HEK293T (cell line): ENCODE measurements at regions not wholly inside any gene's neighbourhood (a gene's known extent, or its start where the extent isn't known, plus 50 kb on each side); places are given as distances from the start of the nearest gene placed in this dataset.

Experiments used
- CTCF ChIA-PET: fragments of 350-600 bp; formaldehyde crosslinking; extraction: SDS; loops from one replicate; lab custom pipeline; 2021; ENCODE audit warnings: antibody characterized with exemption, inconsistent platforms; lab: Yijun Ruan, JAX
- POLR2A ChIA-PET: fragments of 350-600 bp; formaldehyde crosslinking; extraction: SDS; loops from one replicate; lab custom pipeline; 2020; ENCODE audit warnings: antibody characterized with exemption, inconsistent platforms; lab: Yijun Ruan, JAX
- DNase-seq: peaks from one replicate; pipeline ENCODE4 v3.0.0; 2012; ENCODE audit warnings: mixed read lengths; ENCODE audit errors: extremely low spot score
- ARNT ChIP-seq: fragments of 450-650 bp; IDR thresholded peaks from 2 replicates; pipeline ENCODE4 v1.6.1; 2017; ENCODE audit warnings: mild to moderate bottlenecking
- BHLHE40 ChIP-seq: fragments of 450-650 bp; IDR thresholded peaks from 2 replicates; pipeline ENCODE4 v1.6.1; 2016; ENCODE audit warnings: mild to moderate bottlenecking, moderate library complexity, borderline replicate concordance
- CTBP1 ChIP-seq: fragments of 450-650 bp; IDR thresholded peaks from 2 replicates; pipeline ENCODE4 v1.6.1; 2016; ENCODE audit warnings: borderline replicate concordance
- ELF4 ChIP-seq: fragments of 450-650 bp; IDR thresholded peaks from 2 replicates; pipeline ENCODE4 v1.6.1; 2017; ENCODE audit warnings: antibody characterized with exemption
- FOXA1 ChIP-seq: fragments of 450-650 bp; IDR thresholded peaks from 2 replicates; pipeline ENCODE4 v1.6.1; 2016; ENCODE audit warnings: mild to moderate bottlenecking
- FOXK2 ChIP-seq: fragments of 450-650 bp; IDR thresholded peaks from 2 replicates; pipeline ENCODE4 v1.6.1; 2016; ENCODE audit warnings: mild to moderate bottlenecking
- FOXM1 ChIP-seq: fragments of 450-650 bp; IDR thresholded peaks from 2 replicates; pipeline ENCODE4 v1.6.1; 2017; ENCODE audit warnings: mild to moderate bottlenecking, borderline replicate concordance
- HDGF ChIP-seq: fragments of 450-650 bp; IDR thresholded peaks from 2 replicates; pipeline ENCODE4 v1.6.1; 2017; ENCODE audit warnings: antibody characterized with exemption, borderline replicate concordance
- L3MBTL2 ChIP-seq: fragments of 450-650 bp; conservative IDR thresholded peaks from 2 replicates; pipeline ENCODE4 v1.6.1; 2016; ENCODE audit warnings: mild to moderate bottlenecking
- LEF1 ChIP-seq: fragments of 450-650 bp; IDR thresholded peaks from 2 replicates; pipeline ENCODE4 v1.6.1; 2017; ENCODE audit warnings: mild to moderate bottlenecking, borderline replicate concordance
- NFRKB ChIP-seq: fragments of 450-650 bp; IDR thresholded peaks from 2 replicates; pipeline ENCODE4 v1.6.1; 2016; ENCODE audit warnings: mild to moderate bottlenecking, moderate library complexity
- SP1 ChIP-seq: fragments of 450-650 bp; IDR thresholded peaks from 2 replicates; pipeline ENCODE4 v1.6.1; 2017
- SUZ12 ChIP-seq: fragments of 450-650 bp; IDR thresholded peaks from 2 replicates; pipeline ENCODE4 v1.6.1; 2016; ENCODE audit warnings: mild to moderate bottlenecking
- TARDBP ChIP-seq: fragments of 450-650 bp; IDR thresholded peaks from 2 replicates; pipeline ENCODE4 v1.6.1; 2016
- ZNF384 ChIP-seq: fragments of 450-650 bp; IDR thresholded peaks from 2 replicates; pipeline ENCODE4 v1.6.1; 2016
- TF ChIP-seq, protein P1 (sequence below): fragments of 450-650 bp; IDR thresholded peaks from 2 replicates; pipeline ENCODE4 v1.6.1; 2016

DNA sequence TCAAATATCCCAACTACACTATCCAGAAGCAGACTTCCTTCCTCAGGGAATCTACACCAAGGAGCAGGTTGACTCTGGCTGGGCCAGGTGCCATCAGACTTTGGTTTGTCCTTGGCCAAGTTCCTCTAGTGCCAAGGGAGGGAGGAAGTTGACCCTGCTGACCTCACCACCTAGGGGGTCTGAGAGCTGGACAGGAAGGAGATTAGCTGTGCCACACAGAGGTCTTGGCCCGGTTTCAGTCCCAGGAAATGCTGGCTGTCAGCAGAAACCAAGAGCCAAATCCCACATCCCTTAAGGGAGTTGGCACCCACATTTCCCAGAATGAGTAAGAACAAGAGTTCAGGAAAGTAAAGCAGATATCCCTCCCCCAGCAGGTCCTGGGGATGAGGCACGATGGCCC lies 178.2 kb downstream of the SALL1 start:
- ChIA-PET POLR2A (no interaction called here), CTCF (no interaction called here)
- DNase-seq: no peak
- TF ChIP-seq LEF1 (no peak), SP1 (no peak), CTBP1 (no peak), ZNF384 (no peak), ARNT (no peak), FOXM1 (no peak), NFRKB (no peak), FOXA1 (no peak)
- TF ChIP-seq, protein P1, sequence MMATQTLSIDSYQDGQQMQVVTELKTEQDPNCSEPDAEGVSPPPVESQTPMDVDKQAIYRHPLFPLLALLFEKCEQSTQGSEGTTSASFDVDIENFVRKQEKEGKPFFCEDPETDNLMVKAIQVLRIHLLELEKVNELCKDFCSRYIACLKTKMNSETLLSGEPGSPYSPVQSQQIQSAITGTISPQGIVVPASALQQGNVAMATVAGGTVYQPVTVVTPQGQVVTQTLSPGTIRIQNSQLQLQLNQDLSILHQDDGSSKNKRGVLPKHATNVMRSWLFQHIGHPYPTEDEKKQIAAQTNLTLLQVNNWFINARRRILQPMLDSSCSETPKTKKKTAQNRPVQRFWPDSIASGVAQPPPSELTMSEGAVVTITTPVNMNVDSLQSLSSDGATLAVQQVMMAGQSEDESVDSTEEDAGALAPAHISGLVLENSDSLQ: no peak

DNA sequence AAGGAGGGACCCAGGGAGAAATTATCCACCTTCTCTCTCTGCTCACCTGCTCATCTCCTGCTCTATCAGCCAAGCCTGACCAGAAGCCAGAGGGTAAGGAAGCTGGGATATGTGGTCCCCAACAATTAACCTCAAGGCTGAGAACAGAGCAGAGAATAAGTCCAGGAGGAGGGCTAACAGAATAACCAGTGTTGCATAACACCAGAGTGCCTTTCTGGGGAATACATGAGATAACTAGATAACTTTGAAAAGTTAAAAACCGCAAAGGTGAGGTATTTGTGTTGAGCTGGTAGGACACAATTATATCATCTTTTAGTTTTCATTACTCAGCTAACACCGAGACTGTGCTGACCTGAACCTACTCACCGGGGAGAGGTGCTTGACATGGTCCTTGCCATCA lies 180.8 kb downstream of the SALL1 start:
- POLR2A ChIA-PET: no interaction called here
- TF ChIP-seq SP1 (no peak), HDGF (no peak), FOXA1 (no peak), ZNF384 (no peak), CTBP1 (no peak), ARNT (no peak), L3MBTL2 (no peak), NFRKB (no peak), SUZ12 (no peak)
- TF ChIP-seq, protein P1: no peak
- no peak for DNase-seq
- CTCF ChIA-PET: no interaction called here

DNA sequence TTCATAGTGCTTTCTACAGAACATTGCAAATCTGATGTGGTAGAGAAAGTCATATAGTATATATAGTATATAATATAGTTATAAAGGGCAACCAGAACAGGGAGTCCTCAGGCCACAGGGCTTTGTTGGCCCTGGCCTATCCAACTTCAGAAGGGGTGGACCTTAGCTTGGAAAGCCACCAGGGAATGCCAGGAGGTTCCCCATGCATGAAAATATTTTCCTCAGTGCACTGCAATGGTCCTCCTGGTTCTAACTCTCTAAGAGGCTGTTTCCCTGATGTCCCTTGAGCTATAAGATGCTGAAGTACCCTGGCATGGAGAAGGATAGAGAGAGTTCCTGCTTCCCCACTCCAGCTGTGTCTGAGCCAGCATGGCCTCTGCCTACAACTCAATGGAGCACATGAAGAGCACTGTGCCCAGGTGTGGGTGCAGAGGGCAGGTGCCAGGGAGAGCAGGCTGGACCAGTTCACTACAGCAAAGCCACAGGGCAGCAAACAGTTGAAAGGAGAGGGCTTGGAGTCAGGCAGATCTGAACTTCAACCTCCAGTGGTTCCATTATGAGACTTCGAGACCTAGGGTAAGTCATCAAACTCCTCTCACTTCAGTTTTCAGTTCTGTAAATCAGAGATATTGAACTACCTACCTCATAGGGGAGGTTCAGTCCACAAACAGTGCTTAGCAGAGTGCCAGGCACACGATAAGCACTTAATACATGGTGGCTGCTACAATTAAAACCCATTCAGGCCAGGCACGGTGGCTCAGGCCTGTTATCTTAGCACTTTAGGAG lies 183.1 kb downstream of the SALL1 start:
- no peak for DNase-seq
- ChIA-PET CTCF (no interaction called here), POLR2A (no interaction called here)
- TF ChIP-seq SP1 (no peak), FOXK2 (no peak), ELF4 (no peak), L3MBTL2 (no peak), ZNF384 (no peak), SUZ12 (no peak), NFRKB (no peak), FOXA1 (no peak), CTBP1 (no peak), ARNT (no peak), FOXM1 (no peak), BHLHE40 (no peak)
- TF ChIP-seq, protein P1: no peak

DNA sequence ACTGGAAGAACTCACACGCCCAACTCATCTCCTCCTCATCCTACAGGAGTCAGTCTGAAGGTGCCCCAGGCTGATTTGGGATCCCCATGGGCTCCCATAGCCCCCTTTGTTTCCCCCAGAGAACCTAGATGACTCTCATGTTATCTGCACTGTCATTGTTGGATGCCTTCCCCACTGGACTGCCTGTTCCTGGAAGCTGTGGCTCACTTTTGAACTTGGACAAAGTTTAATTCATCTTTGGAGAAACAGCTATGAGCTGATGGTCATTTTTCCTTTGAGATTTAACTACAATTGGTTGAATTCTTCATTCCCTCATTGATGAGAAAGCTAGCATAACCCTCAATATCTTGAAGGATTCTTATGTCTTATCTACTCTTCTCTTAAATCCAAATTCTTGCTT lies 186.6 kb downstream of the SALL1 start:
- ChIA-PET CTCF (no interaction called here), POLR2A (no interaction called here)
- DNase-seq: no peak
- no peak for TF ChIP-seq SP1

DNA sequence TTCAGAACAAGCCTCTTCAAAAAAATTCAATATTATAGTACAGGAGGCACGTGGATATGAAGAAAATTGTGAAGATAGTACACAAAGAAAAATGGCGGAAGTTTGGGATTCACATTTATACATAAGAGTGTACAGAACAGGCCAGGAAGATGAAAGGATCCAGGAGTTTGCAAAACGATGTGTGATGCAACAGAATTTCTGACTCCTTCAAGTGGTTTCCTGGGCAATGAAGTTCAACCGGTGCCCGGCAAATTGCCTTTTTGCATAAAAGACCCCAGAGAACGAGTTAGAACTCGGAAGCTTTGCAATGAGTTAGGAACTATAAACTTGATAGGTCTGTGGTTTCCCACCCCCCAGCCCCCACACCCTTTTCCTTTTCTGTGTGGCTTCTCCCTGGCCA lies 189.1 kb downstream of the SALL1 start:
- ChIA-PET POLR2A (no interaction called here), CTCF (no interaction called here)
- no peak for TF ChIP-seq FOXK2
- TF ChIP-seq, protein P1: no peak
- DNase-seq: no peak

DNA sequence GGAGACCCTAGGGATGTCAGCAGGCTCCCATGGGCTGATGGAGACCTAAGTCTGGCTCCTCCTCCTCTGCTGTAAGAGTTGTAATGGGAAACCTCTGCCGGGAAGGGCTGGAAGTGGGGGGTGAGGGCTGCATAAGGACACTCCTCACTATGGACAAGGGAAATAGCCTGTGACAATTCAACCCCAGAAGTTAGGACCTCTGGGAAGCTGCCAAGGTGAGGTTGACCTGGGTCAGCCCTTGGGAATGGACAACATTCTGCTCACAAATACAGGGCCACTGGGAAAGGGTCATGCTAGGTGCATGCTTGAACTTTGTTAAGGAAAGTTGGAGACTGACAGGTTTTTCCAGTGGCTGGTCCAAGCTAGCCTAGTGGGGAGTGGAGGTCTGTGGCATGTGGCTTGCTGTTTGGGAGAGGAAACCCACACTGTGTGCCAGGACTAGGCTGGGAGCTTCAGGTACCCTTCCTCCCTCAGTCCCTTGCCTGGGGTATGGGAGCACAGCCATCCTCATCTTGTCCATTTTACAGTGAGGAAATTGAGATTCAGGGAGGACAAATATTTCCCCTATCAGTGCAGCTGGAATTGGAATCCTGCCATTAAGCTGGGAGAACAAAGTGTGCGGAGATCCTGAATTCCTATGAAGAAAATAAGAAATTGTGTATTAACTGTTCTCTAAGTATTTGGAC lies 190.4 kb downstream of the SALL1 start:
- peak; percentile 15 for DNase-seq
- ChIA-PET CTCF (no interaction called here), POLR2A (no interaction called here)
- TF ChIP-seq FOXK2: no peak
- TF ChIP-seq TARDBP: no peak
- no peak for TF ChIP-seq ZNF384
- no peak for TF ChIP-seq ARNT
- no peak for TF ChIP-seq NFRKB
- TF ChIP-seq FOXM1: no peak
- TF ChIP-seq HDGF: no peak
- TF ChIP-seq FOXA1: no peak
- no peak for TF ChIP-seq ELF4
- TF ChIP-seq, protein P1: no peak
